Neural cell (in vitro differentiated cells): ENCODE measurements at regions not wholly inside any gene's neighbourhood (a gene's known extent, or its start where the extent isn't known, plus 50 kb on each side); places are given as distances from the start of the nearest gene placed in this dataset.

Experiments used
- CTCF ChIP-seq: fragments of 450-650 bp; IDR thresholded peaks from 2 replicates; pipeline ENCODE4 v1.5.1; 2014; ENCODE audit warnings: antibody characterized with exemption, mild to moderate bottlenecking, moderate library complexity; ENCODE audit not compliant: poor library complexity, severe bottlenecking
- EZH2 ChIP-seq: fragments of 200-600, 300-800 bp; shearing (Covaris generic), sonication (generic); IDR thresholded peaks from 2 replicates; pipeline ENCODE4 v1.6.1; 2014; ENCODE audit warnings: antibody characterized with exemption, low read length, borderline replicate concordance, mild to moderate bottlenecking; ENCODE audit not compliant: insufficient read depth, poor library complexity, severe bottlenecking

GRCh38 chr3:156035158-156035557 lies 85.2 kb upstream of the KCNAB1 start:
- no peak for TF ChIP-seq EZH2
- TF ChIP-seq CTCF = no peak
